ENCODE measurements at regions not wholly inside any gene's neighbourhood (a gene's known extent, or its start where the extent isn't known, plus 50 kb on each side); places are given as distances from the start of the nearest gene placed in this dataset.

- Mint-ChIP-seq H3K9me3 (no peaks in the 10 kb centered on the region), H3K36me3 (ENCODE audit: low read depth) (no peaks in the 10 kb centered on the region), H3K27ac (no peak overlapping the region), H3K4me3 (no peak overlapping the region), H3K27me3 (peaks cover 4% of the 10 kb centered on the region), H3K4me1 (ENCODE audit: low read depth) (no peaks in the 10 kb centered on the region)
- Histone ChIP-seq H3K4me3 (ENCODE audit: low read length) (no peak overlapping the region), H3K9me3 (ENCODE audit: control insufficient read depth in 1 of 2, insufficient read depth in 1 of 2, low read length in 2 of 2) (peaks cover 0 to 9% of the 10 kb centered on the region in 2 experiments), H3K4me1 (ENCODE audit: insufficient read depth, low read length) (no peaks in the 10 kb centered on the region), H3K27ac (ENCODE audit: low read depth in 1 of 2, low read length in 2 of 2) (no peak overlapping the region), H3K36me3 (ENCODE audit: insufficient read depth, low read length) (no peaks in the 10 kb centered on the region), H3K27me3 (ENCODE audit: control insufficient read depth in 1 of 2, insufficient read depth in 2 of 2, low read length in 2 of 2) (no peaks in the 10 kb centered on the region)
- intact Hi-C loops (cut with DNase I, micrococcal nuclease) = no loop called here
- ChIA-PET POLR2A (no interaction called here), CTCF (no interaction called here)
- ATAC-seq (ENCODE audit: poor library complexity) = no peak
- no peak for TF ChIP-seq CTCF (IDR thresholded peaks at IDR 0.05)
- DNase-seq = no peak
These were observed 653.3 kb upstream of the PFKP start for GRCh38 chr10:2414039-2414438.

GRCh38 chr10:2410049-2410448 is 657.3 kb upstream of the PFKP start:
- Mint-ChIP-seq H3K27me3 (peaks cover 5% of the 10 kb centered on the region), H3K36me3 (ENCODE audit: low read depth) (no peaks in the 10 kb centered on the region), H3K27ac (no peak overlapping the region), H3K4me1 (ENCODE audit: low read depth) (no peaks in the 10 kb centered on the region), H3K4me3 (no peak overlapping the region), H3K9me3 (no peaks in the 10 kb centered on the region)
- POLR2A ChIA-PET = no interaction called here
- no peak for TF ChIP-seq CTCF (IDR thresholded peaks at IDR 0.05)
- H3K27me3 ChIP-seq (ENCODE audit: control insufficient read depth in 1 of 2, insufficient read depth in 2 of 2, low read length in 2 of 2) = no peaks in the 10 kb centered on the region
- no peak overlapping the region for H3K4me3 ChIP-seq (ENCODE audit: low read length)
- H3K27ac ChIP-seq (ENCODE audit: low read depth in 1 of 2, low read length in 2 of 2) = no peak overlapping the region
- H3K9me3 ChIP-seq (ENCODE audit: control insufficient read depth in 1 of 2, insufficient read depth in 1 of 2, low read length in 2 of 2) = peaks cover 0 to 6% of the 10 kb centered on the region in 2 experiments
- ATAC-seq (ENCODE audit: poor library complexity) (no peak), DNase-seq (no peak)
- H3K4me1 ChIP-seq (ENCODE audit: insufficient read depth, low read length) = no peaks in the 10 kb centered on the region
- intact Hi-C loops (cut with DNase I, micrococcal nuclease) = no loop called here
- H3K36me3 ChIP-seq (ENCODE audit: insufficient read depth, low read length) = no peaks in the 10 kb centered on the region
- CTCF ChIA-PET = no interaction called here

GRCh38 chr10:2401459-2401858 is 664.1 kb upstream of the ADARB2 start:
- H3K4me3 ChIP-seq (ENCODE audit: low read length) = no peak overlapping the region
- ChIA-PET CTCF (no interaction called here), POLR2A (no interaction called here)
- H3K27me3 Mint-ChIP-seq = peaks cover 8% of the 10 kb centered on the region
- ATAC-seq (ENCODE audit: poor library complexity) (no peak), DNase-seq (no peak)
- no peak overlapping the region for H3K4me3 Mint-ChIP-seq
- no peaks in the 10 kb centered on the region for H3K4me1 Mint-ChIP-seq (ENCODE audit: low read depth)
- no peaks in the 10 kb centered on the region for H3K4me1 ChIP-seq (ENCODE audit: insufficient read depth, low read length)
- TF ChIP-seq CTCF (IDR thresholded peaks at IDR 0.05) = no peak
- H3K9me3 ChIP-seq (ENCODE audit: control insufficient read depth in 1 of 2, insufficient read depth in 1 of 2, low read length in 2 of 2) = peaks cover 0 to 5% of the 10 kb centered on the region in 2 experiments
- H3K36me3 ChIP-seq (ENCODE audit: insufficient read depth, low read length) = no peaks in the 10 kb centered on the region
- intact Hi-C loops (cut with DNase I, micrococcal nuclease) = no loop called here
- H3K27ac ChIP-seq (ENCODE audit: low read depth in 1 of 2, low read length in 2 of 2) = no peak overlapping the region
- H3K9me3 Mint-ChIP-seq = no peaks in the 10 kb centered on the region
- no peak overlapping the region for H3K27ac Mint-ChIP-seq
- peaks cover 0 to 3% of the 10 kb centered on the region in 2 experiments for H3K27me3 ChIP-seq (ENCODE audit: control insufficient read depth in 1 of 2, insufficient read depth in 2 of 2, low read length in 2 of 2)
- no peaks in the 10 kb centered on the region for H3K36me3 Mint-ChIP-seq (ENCODE audit: low read depth)
